ENCODE measurements at regions not wholly inside any gene's neighbourhood (a gene's known extent, or its start where the extent isn't known, plus 50 kb on each side); places are given as distances from the start of the nearest gene placed in this dataset.

DNA sequence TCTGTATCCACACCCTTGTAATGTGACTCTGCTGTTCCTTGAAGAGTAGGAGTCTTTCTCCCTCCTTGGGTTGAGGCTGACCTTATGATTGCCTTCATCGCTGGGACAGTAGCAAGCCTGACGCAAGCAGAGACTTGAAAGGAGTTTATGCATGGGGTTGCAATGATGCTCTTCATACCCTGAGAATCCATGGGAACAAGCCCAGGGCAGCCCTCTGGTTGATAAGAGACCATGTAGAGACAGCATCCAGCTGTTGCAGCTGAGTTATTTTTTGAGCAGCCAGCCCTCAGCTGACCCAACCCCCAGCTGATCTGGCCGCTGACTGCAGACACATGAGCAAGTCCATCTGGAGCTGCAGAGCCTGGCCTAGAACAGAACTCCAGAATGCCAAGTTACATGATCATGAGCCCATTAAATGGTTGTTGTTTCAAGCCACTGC, 60.6 kb upstream of the ARNT2 start:
- H3K36me3 ChIP-seq (ENCODE audit: insufficient read depth, low read length) = no peaks in the 10 kb centered on the region
- no peak overlapping the region for H3K9ac ChIP-seq (ENCODE audit: low read length)
- no peak overlapping the region for H3K4me3 ChIP-seq (ENCODE audit: low read depth, low read length, poor library complexity, severe bottlenecking)
- no peaks in the 10 kb centered on the region for H3K79me2 ChIP-seq (ENCODE audit: insufficient read depth, low read length)
- no peak overlapping the region for H2AFZ ChIP-seq (ENCODE audit: low read length)
- H3K9me3 ChIP-seq (ENCODE audit: low read length) = no peaks in the 10 kb centered on the region
- H3K4me2 ChIP-seq (ENCODE audit: low read length) = no peak overlapping the region
- TF ChIP-seq, protein P1, sequence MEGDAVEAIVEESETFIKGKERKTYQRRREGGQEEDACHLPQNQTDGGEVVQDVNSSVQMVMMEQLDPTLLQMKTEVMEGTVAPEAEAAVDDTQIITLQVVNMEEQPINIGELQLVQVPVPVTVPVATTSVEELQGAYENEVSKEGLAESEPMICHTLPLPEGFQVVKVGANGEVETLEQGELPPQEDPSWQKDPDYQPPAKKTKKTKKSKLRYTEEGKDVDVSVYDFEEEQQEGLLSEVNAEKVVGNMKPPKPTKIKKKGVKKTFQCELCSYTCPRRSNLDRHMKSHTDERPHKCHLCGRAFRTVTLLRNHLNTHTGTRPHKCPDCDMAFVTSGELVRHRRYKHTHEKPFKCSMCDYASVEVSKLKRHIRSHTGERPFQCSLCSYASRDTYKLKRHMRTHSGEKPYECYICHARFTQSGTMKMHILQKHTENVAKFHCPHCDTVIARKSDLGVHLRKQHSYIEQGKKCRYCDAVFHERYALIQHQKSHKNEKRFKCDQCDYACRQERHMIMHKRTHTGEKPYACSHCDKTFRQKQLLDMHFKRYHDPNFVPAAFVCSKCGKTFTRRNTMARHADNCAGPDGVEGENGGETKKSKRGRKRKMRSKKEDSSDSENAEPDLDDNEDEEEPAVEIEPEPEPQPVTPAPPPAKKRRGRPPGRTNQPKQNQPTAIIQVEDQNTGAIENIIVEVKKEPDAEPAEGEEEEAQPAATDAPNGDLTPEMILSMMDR (IDR thresholded peaks at IDR 0.05; ENCODE audit: low read length) = no peak
- TF ChIP-seq EZH2 (IDR thresholded peaks at IDR 0.05; ENCODE audit: borderline replicate concordance, low read length) = no peak
- no peak overlapping the region for H3K27ac ChIP-seq (ENCODE audit: low read depth, low read length, poor library complexity, severe bottlenecking)
- H4K20me1 ChIP-seq (ENCODE audit: insufficient read depth, low read length) = no peaks in the 10 kb centered on the region
- no peaks in the 10 kb centered on the region for H3F3A ChIP-seq (ENCODE audit: insufficient read depth, low read length)
- H3K27me3 ChIP-seq (ENCODE audit: insufficient read depth, low read length) = no peaks in the 10 kb centered on the region
- no peaks in the 10 kb centered on the region for H3K9me2 ChIP-seq (ENCODE audit: low read depth, low read length)
- H3K4me1 ChIP-seq (ENCODE audit: insufficient read depth, low read length, severe bottlenecking) = no peaks in the 10 kb centered on the region

DNA sequence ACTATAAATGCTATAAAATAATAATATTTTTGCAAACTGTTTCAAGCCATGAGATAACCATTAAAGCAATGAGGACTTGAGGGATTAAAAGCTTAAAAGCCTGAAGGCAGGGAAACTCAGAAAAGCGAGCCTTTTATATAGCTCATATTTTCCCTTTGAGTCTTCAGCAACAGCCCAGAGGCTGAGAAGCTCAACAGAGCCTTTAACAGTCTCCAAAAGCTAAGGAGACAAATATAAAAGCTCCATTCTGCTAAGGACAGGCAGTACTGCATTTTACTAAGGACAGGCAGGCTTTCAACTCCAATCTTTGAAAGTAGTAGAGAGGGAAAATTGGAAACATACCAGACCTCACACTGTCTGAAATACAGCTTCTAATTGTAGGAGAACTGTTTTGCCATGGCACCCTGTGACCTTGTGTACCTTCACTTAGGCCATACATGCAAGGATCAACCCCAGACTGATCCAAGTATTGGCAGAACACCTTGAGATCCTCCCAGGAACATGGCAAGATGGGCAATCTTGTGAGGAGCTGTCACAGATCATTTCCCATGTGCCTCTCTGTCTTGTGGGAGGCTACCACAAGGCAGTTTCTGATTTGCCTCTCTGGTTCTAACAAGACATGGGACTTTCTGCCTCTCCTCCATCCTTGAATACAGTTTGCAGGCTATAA, 53.1 kb upstream of the ARNT2 start:
- H4K20me1 ChIP-seq (ENCODE audit: insufficient read depth, low read length) = no peaks in the 10 kb centered on the region
- no peaks in the 10 kb centered on the region for H3K9me3 ChIP-seq (ENCODE audit: low read length)
- H3K79me2 ChIP-seq (ENCODE audit: insufficient read depth, low read length) = no peaks in the 10 kb centered on the region
- no peak overlapping the region for H3K27ac ChIP-seq (ENCODE audit: low read depth, low read length, poor library complexity, severe bottlenecking)
- no peaks in the 10 kb centered on the region; the same call in 1 of the 2 replicates for H3F3A ChIP-seq (ENCODE audit: insufficient read depth, low read length)
- no peaks in the 10 kb centered on the region for H3K4me1 ChIP-seq (ENCODE audit: insufficient read depth, low read length, severe bottlenecking)
- H3K4me3 ChIP-seq (ENCODE audit: low read depth, low read length, poor library complexity, severe bottlenecking) = no peak overlapping the region
- TF ChIP-seq, protein P1 (IDR thresholded peaks at IDR 0.05; ENCODE audit: low read length) = no peak
- no peak for TF ChIP-seq EZH2 (IDR thresholded peaks at IDR 0.05; ENCODE audit: borderline replicate concordance, low read length)
- no peaks in the 10 kb centered on the region for H3K36me3 ChIP-seq (ENCODE audit: insufficient read depth, low read length)
- no peak overlapping the region for H3K9ac ChIP-seq (ENCODE audit: low read length)
- no peak overlapping the region for H3K4me2 ChIP-seq (ENCODE audit: low read length)
- H2AFZ ChIP-seq (ENCODE audit: low read length) = no peak overlapping the region
- H3K9me2 ChIP-seq (ENCODE audit: low read depth, low read length) = no peaks in the 10 kb centered on the region
- H3K27me3 ChIP-seq (ENCODE audit: insufficient read depth, low read length) = no peaks in the 10 kb centered on the region

All from OCI-LY1 (cell line).